Astrocyte (in vitro differentiated cells and primary cell): ENCODE measurements at regions not wholly inside any gene's neighbourhood (a gene's known extent, or its start where the extent isn't known, plus 50 kb on each side); places are given as distances from the start of the nearest gene placed in this dataset.

Experiments
- DNase-seq: peaks from one replicate; pipeline ENCODE4 v3.0.0-alpha.2; 2010; ENCODE audit warnings: low read depth
- FAIRE-seq: peaks from 2 replicates; lab custom pipeline; 2011; peaks lifted over from hg19 to GRCh38; lab: Jason Lieb, UNC
- H2AFZ ChIP-seq: 2 replicates; pipeline ENCODE4 v1.6.0; 2012; ENCODE audit warnings: low read depth, low read length, inconsistent platforms
- H3K27ac ChIP-seq: 2 replicates; pipeline ENCODE4 v1.5.1; 2011; ENCODE audit warnings: low read depth, low read length, inconsistent platforms
- H3K27me3 ChIP-seq: 2 replicates; pipeline ENCODE4 v1.6.0; 2011; ENCODE audit warnings: low read length, inconsistent platforms; ENCODE audit not compliant: insufficient read depth
- H3K36me3 ChIP-seq: 2 replicates; pipeline ENCODE4 v1.5.1; 2011; ENCODE audit warnings: low read length, inconsistent platforms; ENCODE audit not compliant: insufficient read depth
- H3K4me1 ChIP-seq: 2 replicates; pipeline ENCODE4 v1.5.1; 2011; ENCODE audit warnings: low read length, inconsistent platforms; ENCODE audit not compliant: insufficient read depth
- H3K4me2 ChIP-seq: 2 replicates; pipeline ENCODE4 v1.6.0; 2012; ENCODE audit warnings: low read length, inconsistent platforms
- H3K4me3 ChIP-seq: 2 replicates; pipeline ENCODE4 v1.5.1; 2011; ENCODE audit warnings: low read depth, mild to moderate bottlenecking, low read length, inconsistent platforms; ENCODE audit not compliant: insufficient read depth
- H3K79me2 ChIP-seq: 2 replicates; pipeline ENCODE4 v1.6.0; 2012; ENCODE audit warnings: mild to moderate bottlenecking, low read length, inconsistent platforms; ENCODE audit not compliant: insufficient read depth
- H3K9ac ChIP-seq: 2 replicates; pipeline ENCODE4 v1.6.0; 2012; ENCODE audit warnings: mild to moderate bottlenecking, low read length, inconsistent platforms
- H3K9me3 ChIP-seq: 2 replicates; pipeline ENCODE4 v1.5.1; 2012; ENCODE audit warnings: low read depth, mild to moderate bottlenecking, low read length, inconsistent platforms; ENCODE audit not compliant: insufficient read depth
- H4K20me1 ChIP-seq: 2 replicates; pipeline ENCODE4 v1.6.0; 2012; ENCODE audit warnings: low read length, inconsistent platforms; ENCODE audit not compliant: insufficient read depth
- H3K27ac Mint-ChIP-seq: one replicate; pipeline ENCODE4 v1.8.0; 2021; ENCODE audit warnings: mild to moderate bottlenecking, mixed read lengths; ENCODE audit not compliant: unreplicated experiment
- H3K27me3 Mint-ChIP-seq: one replicate; pipeline ENCODE4 v1.8.0; 2021; ENCODE audit warnings: low read depth, mixed read lengths; ENCODE audit not compliant: unreplicated experiment
- H3K36me3 Mint-ChIP-seq: one replicate; pipeline ENCODE4 v1.8.0; 2021; ENCODE audit warnings: low read depth, mixed read lengths; ENCODE audit not compliant: unreplicated experiment
- H3K4me1 Mint-ChIP-seq: one replicate; pipeline ENCODE4 v1.8.0; 2021; ENCODE audit warnings: low read depth, mixed read lengths; ENCODE audit not compliant: unreplicated experiment
- H3K4me3 Mint-ChIP-seq: one replicate; pipeline ENCODE4 v1.8.0; 2021; ENCODE audit warnings: mild to moderate bottlenecking, moderate library complexity, mixed read lengths; ENCODE audit not compliant: unreplicated experiment
- H3K9me3 Mint-ChIP-seq: one replicate; pipeline ENCODE4 v1.8.0; 2021; ENCODE audit warnings: mild to moderate bottlenecking, mixed read lengths; ENCODE audit not compliant: unreplicated experiment
- CTCF ChIP-seq: IDR thresholded peaks from 2 replicates; pipeline ENCODE4 v1.5.1; 2011; ENCODE audit warnings: low read depth, mild to moderate bottlenecking, inconsistent platforms, low read length, moderate library complexity; ENCODE audit not compliant: insufficient read depth
- EZH2 ChIP-seq: IDR thresholded peaks from 2 replicates; pipeline ENCODE4 v1.6.1; 2012; ENCODE audit warnings: mild to moderate bottlenecking, low read length, inconsistent platforms; ENCODE audit not compliant: insufficient read depth

GRCh38 chr20:52914870-52915269, 57.3 kb upstream of the TSHZ2 start:
- no peak overlapping the region for H2AFZ ChIP-seq
- H3K9ac ChIP-seq = no peak overlapping the region
- H3K4me2 ChIP-seq = no peak overlapping the region
- Mint-ChIP-seq H3K27ac (no peak overlapping the region), H3K36me3 (no peaks in the 10 kb centered on the region), H3K4me1 (no peaks in the 10 kb centered on the region), H3K4me3 (no peak overlapping the region), H3K27me3 (no peaks in the 10 kb centered on the region), H3K9me3 (peaks cover 2% of the 10 kb centered on the region)
- H3K27me3 ChIP-seq = no peaks in the 10 kb centered on the region
- TF ChIP-seq CTCF (no peak), EZH2 (no peak)
- no peaks in the 10 kb centered on the region for H3K4me1 ChIP-seq
- H3K4me3 ChIP-seq = no peak overlapping the region
- no peaks in the 10 kb centered on the region for H4K20me1 ChIP-seq
- DNase-seq (no peak), FAIRE-seq (no peak)
- H3K36me3 ChIP-seq = no peaks in the 10 kb centered on the region
- H3K79me2 ChIP-seq = no peaks in the 10 kb centered on the region
- no peaks in the 10 kb centered on the region for H3K9me3 ChIP-seq
- no peak overlapping the region for H3K27ac ChIP-seq

- H3K9me3 ChIP-seq = no peaks in the 10 kb centered on the region
- Mint-ChIP-seq H3K4me3 (no peak overlapping the region), H3K27me3 (no peaks in the 10 kb centered on the region), H3K4me1 (no peaks in the 10 kb centered on the region), H3K36me3 (no peaks in the 10 kb centered on the region), H3K9me3 (peaks cover 2% of the 10 kb centered on the region), H3K27ac (no peak overlapping the region)
- no peak for DNase-seq
- H3K4me1 ChIP-seq = no peaks in the 10 kb centered on the region
- H3K4me2 ChIP-seq = no peak overlapping the region
- no peak overlapping the region for H3K4me3 ChIP-seq
- H3K27me3 ChIP-seq = no peaks in the 10 kb centered on the region
- no peak for TF ChIP-seq EZH2
- TF ChIP-seq CTCF = no peak
- no peak overlapping the region for H3K27ac ChIP-seq
- H4K20me1 ChIP-seq = no peaks in the 10 kb centered on the region
- H3K9ac ChIP-seq = no peak overlapping the region
- no peak overlapping the region for H2AFZ ChIP-seq
- no peaks in the 10 kb centered on the region for H3K79me2 ChIP-seq
- no peaks in the 10 kb centered on the region for H3K36me3 ChIP-seq
- no peak for FAIRE-seq
These were observed 58.3 kb upstream of the TSHZ2 start for GRCh38 chr20:52913650-52914387.
